ENCODE measurements at regions not wholly inside any gene's neighbourhood (a gene's known extent, or its start where the extent isn't known, plus 50 kb on each side); places are given as distances from the start of the nearest gene placed in this dataset.

GRCh38 chr5:157934600-157934999 lies 75.7 kb upstream of the CLINT1 start:
- ChIA-PET CTCF (ENCODE audit: unreplicated experiment) (no interaction called here), POLR2A (interaction anchor here (0.7 to 1.1 kb wide), 2 partner anchors 37 to 413 kb away, joined by 3 read pairs; no protein-coding TSS in a partner anchor)
- H4K20me1 ChIP-seq (ENCODE audit: insufficient read depth, low read length) = no peaks in the 10 kb centered on the region
- H3K36me3 ChIP-seq (ENCODE audit: insufficient read depth, low read length) = no peaks in the 10 kb centered on the region
- TF ChIP-seq EZH2phosphoT487 (IDR thresholded peaks at IDR 0.05; ENCODE audit: borderline replicate concordance, low read depth, low read length) (no peak), CTCF (conservative IDR thresholded peaks at IDR 0.05; ENCODE audit: low read length) (no peak)
- intact Hi-C loops (cut with micrococcal nuclease; ENCODE audit: unreplicated experiment) = no loop called here
- no peaks in the 10 kb centered on the region for H3K9me2 ChIP-seq (ENCODE audit: insufficient read depth, low read length)
- H3K79me2 ChIP-seq (ENCODE audit: insufficient read depth, low read depth, low read length) = no peaks in the 10 kb centered on the region
- no peak overlapping the region for H2AFZ ChIP-seq (ENCODE audit: low read length)
- H3K4me3 ChIP-seq (ENCODE audit: low read depth, low read length, poor library complexity, severe bottlenecking) = no peak overlapping the region
- no peak overlapping the region for H3K27ac ChIP-seq (ENCODE audit: low read depth, low read length, poor library complexity, severe bottlenecking)
- DNase-seq (ENCODE audit: low spot score) = no peak
- BruUV-seq (replicated peaks) = no TSS peak
- H3K4me2 ChIP-seq (ENCODE audit: low read length) = no peak overlapping the region
- no peaks in the 10 kb centered on the region for H3K4me1 ChIP-seq (ENCODE audit: insufficient read depth, low read length, poor library complexity, severe bottlenecking)
- 0 out of 2 replicates have a peak, but pooled peaks cover 4% of the 10 kb centered on the region for H3K9me3 ChIP-seq (ENCODE audit: low read length)

GRCh38 chr5:157933005-157933404 lies 74.1 kb upstream of the CLINT1 start:
- Histone ChIP-seq H4K20me1 (ENCODE audit: insufficient read depth, low read length) (no peaks in the 10 kb centered on the region), H3K9me2 (ENCODE audit: insufficient read depth, low read length) (no peaks in the 10 kb centered on the region), H2AFZ (ENCODE audit: low read length) (no peak overlapping the region), H3K36me3 (ENCODE audit: insufficient read depth, low read length) (no peaks in the 10 kb centered on the region), H3K79me2 (ENCODE audit: insufficient read depth, low read depth, low read length) (no peaks in the 10 kb centered on the region), H3K4me3 (ENCODE audit: low read depth, low read length, poor library complexity, severe bottlenecking) (no peak overlapping the region), H3K9me3 (ENCODE audit: low read length) (0 out of 2 replicates have a peak, but pooled peaks cover 4% of the 10 kb centered on the region), H3K4me2 (ENCODE audit: low read length) (no peak overlapping the region), H3K4me1 (ENCODE audit: insufficient read depth, low read length, poor library complexity, severe bottlenecking) (no peaks in the 10 kb centered on the region), H3K27ac (ENCODE audit: low read depth, low read length, poor library complexity, severe bottlenecking) (no peak overlapping the region)
- CTCF ChIA-PET (ENCODE audit: unreplicated experiment) = no interaction called here
- TF ChIP-seq CTCF (conservative IDR thresholded peaks at IDR 0.05; ENCODE audit: low read length) (no peak), EZH2phosphoT487 (IDR thresholded peaks at IDR 0.05; ENCODE audit: borderline replicate concordance, low read depth, low read length) (no peak)
- intact Hi-C loops (cut with micrococcal nuclease; ENCODE audit: unreplicated experiment) = no loop called here
- no TSS peak for BruUV-seq (replicated peaks)
- no peak for DNase-seq (ENCODE audit: low spot score)
- POLR2A ChIA-PET = interaction anchor here (0.7 to 1.3 kb wide), 2 partner anchors 46 to 374 kb away, joined by 3 read pairs; no protein-coding TSS in a partner anchor

GRCh38 chr5:157930710-157931109 lies 71.8 kb upstream of the CLINT1 start:
- Histone ChIP-seq H3K4me1 (ENCODE audit: insufficient read depth, low read length, poor library complexity, severe bottlenecking) (no peaks in the 10 kb centered on the region), H3K4me2 (ENCODE audit: low read length) (no peak overlapping the region), H3K9me2 (ENCODE audit: insufficient read depth, low read length) (no peaks in the 10 kb centered on the region), H4K20me1 (ENCODE audit: insufficient read depth, low read length) (no peaks in the 10 kb centered on the region), H3K79me2 (ENCODE audit: insufficient read depth, low read depth, low read length) (no peaks in the 10 kb centered on the region), H3K27ac (ENCODE audit: low read depth, low read length, poor library complexity, severe bottlenecking) (no peak overlapping the region), H2AFZ (ENCODE audit: low read length) (no peak overlapping the region), H3K36me3 (ENCODE audit: insufficient read depth, low read length) (no peaks in the 10 kb centered on the region), H3K9me3 (ENCODE audit: low read length) (0 out of 2 replicates have a peak, but pooled peaks cover 4% of the 10 kb centered on the region), H3K4me3 (ENCODE audit: low read depth, low read length, poor library complexity, severe bottlenecking) (no peak overlapping the region)
- no peak for DNase-seq (ENCODE audit: low spot score)
- no peak for TF ChIP-seq CTCF (conservative IDR thresholded peaks at IDR 0.05; ENCODE audit: low read length)
- TF ChIP-seq EZH2phosphoT487 (IDR thresholded peaks at IDR 0.05; ENCODE audit: borderline replicate concordance, low read depth, low read length) = no peak
- intact Hi-C loops (cut with micrococcal nuclease; ENCODE audit: unreplicated experiment) = no loop called here
- POLR2A ChIA-PET = no interaction called here
- CTCF ChIA-PET (ENCODE audit: unreplicated experiment) = no interaction called here
- BruUV-seq (replicated peaks) = no TSS peak
